NT2/D1 (cell line): ENCODE measurements at regions not wholly inside any gene's neighbourhood (a gene's known extent, or its start where the extent isn't known, plus 50 kb on each side); places are given as distances from the start of the nearest gene placed in this dataset.

ENCODE experiments used
- SUZ12 ChIP-seq: IDR thresholded peaks from 2 replicates; pipeline ENCODE4 v1.6.1; 2011; ENCODE audit not compliant: insufficient read length, insufficient read depth; ENCODE audit errors: extremely low read depth
- YY1 ChIP-seq: IDR thresholded peaks from 2 replicates; pipeline ENCODE4 v1.6.1; 2011; ENCODE audit not compliant: insufficient read length, insufficient read depth

- TF ChIP-seq YY1 = no peak
- no peak for TF ChIP-seq SUZ12
Measured at GRCh38 chr7:124257638-124258308, 224.9 kb upstream of the TMEM229A start.
